ENCODE measurements at regions not wholly inside any gene's neighbourhood (a gene's known extent, or its start where the extent isn't known, plus 50 kb on each side); places are given as distances from the start of the nearest gene placed in this dataset.

GRCh38 chr2:123165616-123166015, 859.5 kb upstream of the CNTNAP5 start:
- TF ChIP-seq, protein P1, sequence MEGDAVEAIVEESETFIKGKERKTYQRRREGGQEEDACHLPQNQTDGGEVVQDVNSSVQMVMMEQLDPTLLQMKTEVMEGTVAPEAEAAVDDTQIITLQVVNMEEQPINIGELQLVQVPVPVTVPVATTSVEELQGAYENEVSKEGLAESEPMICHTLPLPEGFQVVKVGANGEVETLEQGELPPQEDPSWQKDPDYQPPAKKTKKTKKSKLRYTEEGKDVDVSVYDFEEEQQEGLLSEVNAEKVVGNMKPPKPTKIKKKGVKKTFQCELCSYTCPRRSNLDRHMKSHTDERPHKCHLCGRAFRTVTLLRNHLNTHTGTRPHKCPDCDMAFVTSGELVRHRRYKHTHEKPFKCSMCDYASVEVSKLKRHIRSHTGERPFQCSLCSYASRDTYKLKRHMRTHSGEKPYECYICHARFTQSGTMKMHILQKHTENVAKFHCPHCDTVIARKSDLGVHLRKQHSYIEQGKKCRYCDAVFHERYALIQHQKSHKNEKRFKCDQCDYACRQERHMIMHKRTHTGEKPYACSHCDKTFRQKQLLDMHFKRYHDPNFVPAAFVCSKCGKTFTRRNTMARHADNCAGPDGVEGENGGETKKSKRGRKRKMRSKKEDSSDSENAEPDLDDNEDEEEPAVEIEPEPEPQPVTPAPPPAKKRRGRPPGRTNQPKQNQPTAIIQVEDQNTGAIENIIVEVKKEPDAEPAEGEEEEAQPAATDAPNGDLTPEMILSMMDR (IDR thresholded peaks at IDR 0.05), result no peak
- no peak for TF ChIP-seq POLR2A (IDR thresholded peaks at IDR 0.05)

All from Peyer's patch (tissue), 4 donors.